ENCODE measurements at regions not wholly inside any gene's neighbourhood (a gene's known extent, or its start where the extent isn't known, plus 50 kb on each side); places are given as distances from the start of the nearest gene placed in this dataset.

GRCh38 chr19:28169168-28169887 is 1043.6 kb downstream of the UQCRFS1 start:
- no peak overlapping the region for H3K27ac ChIP-seq (replicated peaks)
- TF ChIP-seq SPI1 (IDR thresholded peaks at IDR 0.05; ENCODE audit: borderline replicate concordance, low read depth), result no peak
- TF ChIP-seq REST (IDR thresholded peaks at IDR 0.05; ENCODE audit: insufficient replicate concordance, low read depth), result no peak
- no peak for TF ChIP-seq CTCF (IDR thresholded peaks at IDR 0.05; ENCODE audit: insufficient read depth, low read length)
- no peak for TF ChIP-seq GABPA (IDR thresholded peaks at IDR 0.05; ENCODE audit: low read depth)
- TF ChIP-seq POLR2AphosphoS5 (IDR thresholded peaks at IDR 0.05; ENCODE audit: low read depth), result no peak

GRCh38 chr19:28168557-28168956 is 1044.4 kb downstream of the UQCRFS1 start:
- H3K27ac ChIP-seq (replicated peaks), result no peak overlapping the region
- DNase-seq (ENCODE audit: low read depth in 1 of 2, low spot score in 1 of 2), result no peak
- TF ChIP-seq GABPA (IDR thresholded peaks at IDR 0.05; ENCODE audit: low read depth) (no peak), REST (IDR thresholded peaks at IDR 0.05; ENCODE audit: insufficient replicate concordance, low read depth) (no peak)
- no peaks in the 10 kb centered on the region for H3K27me3 ChIP-seq (ENCODE audit: insufficient read depth, poor library complexity, severe bottlenecking)
- no peak overlapping the region for H3K4me3 ChIP-seq (replicated peaks; ENCODE audit: insufficient read depth, low read length)

More at GRCh38 chr19:28169168-28169887, 1043.6 kb downstream of the UQCRFS1 start:
- no peak for DNase-seq (ENCODE audit: low read depth in 1 of 2, low spot score in 1 of 2)
- H3K4me3 ChIP-seq (replicated peaks; ENCODE audit: insufficient read depth, low read length), result no peak overlapping the region
- H3K27me3 ChIP-seq (ENCODE audit: insufficient read depth, poor library complexity, severe bottlenecking), result no peaks in the 10 kb centered on the region

- TF ChIP-seq REST (IDR thresholded peaks at IDR 0.05; ENCODE audit: insufficient replicate concordance, low read depth), result no peak
- no peak for TF ChIP-seq GABPA (IDR thresholded peaks at IDR 0.05; ENCODE audit: low read depth)
- no peak for TF ChIP-seq SPI1 (IDR thresholded peaks at IDR 0.05; ENCODE audit: borderline replicate concordance, low read depth)
- no peak for TF ChIP-seq POLR2AphosphoS5 (IDR thresholded peaks at IDR 0.05; ENCODE audit: low read depth)
- no peak for TF ChIP-seq CTCF (IDR thresholded peaks at IDR 0.05; ENCODE audit: insufficient read depth, low read length)
- H3K27me3 ChIP-seq (ENCODE audit: insufficient read depth, poor library complexity, severe bottlenecking), result no peaks in the 10 kb centered on the region
- no peak overlapping the region for H3K27ac ChIP-seq (replicated peaks)
- no peak overlapping the region for H3K4me3 ChIP-seq (replicated peaks; ENCODE audit: insufficient read depth, low read length)
- no peak for DNase-seq (ENCODE audit: low read depth in 1 of 2, low spot score in 1 of 2)
These were observed 1046.9 kb downstream of the UQCRFS1 start for GRCh38 chr19:28166025-28166424.
